Adrenal gland (tissue), 9 donors: ENCODE measurements at regions not wholly inside any gene's neighbourhood (a gene's known extent, or its start where the extent isn't known, plus 50 kb on each side); places are given as distances from the start of the nearest gene placed in this dataset.

ENCODE experiments used
- DNase-seq, 7 donors: peaks; one replicate each; pipeline ENCODE4 v3.0.0-alpha.2; 2019 to 2020
- H3K27ac ChIP-seq, 5 donors: fragments of 200-600 bp; sonication (generic) in 4 of 5; 1 replicate in 3 of 5; 2 replicates in 2 of 5; pipeline versions ENCODE4 v1.5.1 to v1.8.0; 2016 to 2020; ENCODE audit warnings: mild to moderate bottlenecking in 1 of 5
- H3K27me3 ChIP-seq: fragments of 200-600 bp; 2 replicates; pipeline ENCODE4 v1.8.0; 2021
- H3K36me3 ChIP-seq, 2 donors: fragments of 200-600 bp; replicated peaks in 1 of 2; 1 replicate in 1 of 2; 2 replicates in 1 of 2; pipeline versions ENCODE4 v1.5.1 to v1.8.0; 2018 to 2022
- H3K4me1 ChIP-seq, 2 donors: fragments of 200-600 bp; replicated peaks in 1 of 2; 1 replicate in 1 of 2; 2 replicates in 1 of 2; pipeline versions ENCODE4 v1.5.1 to v1.8.0; 2018 to 2021
- H3K4me3 ChIP-seq, 4 donors: fragments of 200-600 bp; sonication (generic) in 3 of 4; one replicate each; pipeline ENCODE4 v1.5.1; 2016 to 2018
- H3K9me3 ChIP-seq, 3 donors: fragments of 200-600 bp; sonication (generic) in 1 of 3; replicated peaks in 1 of 3; 1 replicate in 2 of 3; 2 replicates in 1 of 3; pipeline versions ENCODE4 v1.5.1 to v1.8.0; 2016 to 2021
- POLR2A ChIP-seq, 2 donors: fragments of 450-650 bp; IDR thresholded peaks; one replicate each; pipeline ENCODE4 v1.6.1; 2017; ENCODE audit warnings: antibody characterized with exemption in 2 of 2, mild to moderate bottlenecking in 2 of 2, moderate library complexity in 1 of 2
- WGBS, 4 donors: extraction: QIAGEN DNeasy Blood & Tissue Kit in 2 of 4; methylation state at CpG; one replicate each; pipeline versions ENCODE4 v1.1.5 to v1.1.7; 2013 to 2017; 5-methylcytosine and 5-hydroxymethylcytosine counted together
- intact Hi-C, 2 donors: fragments of 100-400 bp; cut with DNase I; formaldehyde crosslinking; loops; one replicate each; pipeline versions ENCODE4 v1.14.1 to v1.15.0; 2022 to 2023
- TF ChIP-seq, protein P1 (sequence below), 6 experiments: fragments of 450-650 bp in 4 of 6; fragments of 200-600 bp in 2 of 6; sonication (generic) in 1 of 6; IDR thresholded peaks; 1 replicate in 5 of 6; 2 replicates in 1 of 6; pipeline versions ENCODE4 v1.5.1 to v1.8.0; 2016 to 2021; ENCODE audit warnings: antibody characterized with exemption in 6 of 6, mild to moderate bottlenecking in 2 of 6, moderate library complexity in 1 of 6
- donor health status: healthy with polysubstance abuse.
- donor health status: Bipolar disorder and iron deficiency.
- donor health status: DM: yes; HTN: yes; CAD: no.
- donor health status: DM: no; HTN: no; CAD: no.
- donor health status: DM: no; HTN: no; CAD: no.

DNA sequence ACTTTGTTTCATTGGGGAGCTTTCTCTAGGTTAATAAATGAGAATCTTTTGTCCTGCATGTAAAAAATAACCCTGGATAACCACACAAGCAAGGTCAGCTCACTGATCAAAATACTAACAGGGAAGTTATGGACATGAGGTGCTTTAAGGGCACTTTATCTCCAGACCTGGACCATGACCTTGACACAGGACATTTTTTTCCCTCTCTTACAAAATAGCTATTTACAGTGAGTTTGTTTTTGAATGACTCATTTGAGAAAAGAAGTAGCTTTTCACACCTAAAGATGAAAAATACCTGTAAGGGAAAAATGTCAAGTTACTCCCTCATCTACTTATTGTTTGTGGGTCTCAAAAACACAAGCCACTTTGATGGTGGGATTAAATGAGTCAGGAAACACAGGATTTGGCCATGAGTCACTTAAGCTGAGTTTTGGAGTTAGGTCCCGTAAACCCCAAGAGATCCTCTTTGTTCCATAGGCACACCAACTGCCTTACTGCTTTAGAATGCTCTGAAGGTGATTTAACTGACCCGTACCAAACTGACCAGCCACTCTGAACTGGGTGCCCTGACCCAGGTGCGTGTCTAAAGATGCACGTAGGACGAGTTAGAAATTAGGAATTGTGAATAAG lies 479.3 kb upstream of the NXPH2 start:
- Histone ChIP-seq H3K9me3 (no peaks in the 10 kb centered on the region), H3K27ac (no peak overlapping the region), H3K27me3 (no peaks in the 10 kb centered on the region), H3K4me3 (no peak overlapping the region), H3K4me1 (no peaks in the 10 kb centered on the region), H3K36me3 (no peaks in the 10 kb centered on the region)
- TF ChIP-seq, protein P1, sequence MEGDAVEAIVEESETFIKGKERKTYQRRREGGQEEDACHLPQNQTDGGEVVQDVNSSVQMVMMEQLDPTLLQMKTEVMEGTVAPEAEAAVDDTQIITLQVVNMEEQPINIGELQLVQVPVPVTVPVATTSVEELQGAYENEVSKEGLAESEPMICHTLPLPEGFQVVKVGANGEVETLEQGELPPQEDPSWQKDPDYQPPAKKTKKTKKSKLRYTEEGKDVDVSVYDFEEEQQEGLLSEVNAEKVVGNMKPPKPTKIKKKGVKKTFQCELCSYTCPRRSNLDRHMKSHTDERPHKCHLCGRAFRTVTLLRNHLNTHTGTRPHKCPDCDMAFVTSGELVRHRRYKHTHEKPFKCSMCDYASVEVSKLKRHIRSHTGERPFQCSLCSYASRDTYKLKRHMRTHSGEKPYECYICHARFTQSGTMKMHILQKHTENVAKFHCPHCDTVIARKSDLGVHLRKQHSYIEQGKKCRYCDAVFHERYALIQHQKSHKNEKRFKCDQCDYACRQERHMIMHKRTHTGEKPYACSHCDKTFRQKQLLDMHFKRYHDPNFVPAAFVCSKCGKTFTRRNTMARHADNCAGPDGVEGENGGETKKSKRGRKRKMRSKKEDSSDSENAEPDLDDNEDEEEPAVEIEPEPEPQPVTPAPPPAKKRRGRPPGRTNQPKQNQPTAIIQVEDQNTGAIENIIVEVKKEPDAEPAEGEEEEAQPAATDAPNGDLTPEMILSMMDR (IDR thresholded peaks at IDR 0.05): no peak
- TF ChIP-seq POLR2A (IDR thresholded peaks at IDR 0.05): no peak
- intact Hi-C loops: no loop called here
- WGBS, 4 donors: 74 to 92% (median 89%) methylated on average over 5 of the region's 5 CpGs
- no peak for DNase-seq

DNA sequence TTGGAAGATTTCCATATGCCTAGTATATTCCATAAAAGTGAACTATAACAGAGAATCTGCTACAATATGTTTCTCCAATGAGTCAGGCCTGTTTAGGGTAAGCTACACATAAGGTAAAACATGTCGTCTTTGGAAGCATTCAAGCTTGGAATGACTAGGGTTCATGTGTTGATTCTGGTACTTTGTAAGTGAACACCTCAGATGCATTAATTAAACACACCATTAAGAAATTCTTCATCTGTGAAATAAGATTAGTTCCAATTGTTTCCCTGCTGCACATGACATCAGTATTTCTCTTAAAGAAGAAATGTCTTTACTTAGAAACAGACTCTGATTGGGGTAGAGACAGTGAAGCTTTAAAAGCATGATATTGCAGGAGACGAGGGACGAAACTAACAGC lies 461.1 kb upstream of the NXPH2 start:
- no peak for DNase-seq
- WGBS, 4 donors: 65 to 79% (median 75%) methylated on average over 3 of the region's 3 CpGs
- Histone ChIP-seq H3K9me3 (no peaks in the 10 kb centered on the region), H3K27me3 (no peaks in the 10 kb centered on the region), H3K36me3 (no peaks in the 10 kb centered on the region), H3K4me1 (no peaks in the 10 kb centered on the region), H3K4me3 (no peak overlapping the region), H3K27ac (no peak overlapping the region)
- no peak for TF ChIP-seq POLR2A (IDR thresholded peaks at IDR 0.05)
- TF ChIP-seq, protein P1 (IDR thresholded peaks at IDR 0.05): no peak
- intact Hi-C loops: no loop called here

DNA sequence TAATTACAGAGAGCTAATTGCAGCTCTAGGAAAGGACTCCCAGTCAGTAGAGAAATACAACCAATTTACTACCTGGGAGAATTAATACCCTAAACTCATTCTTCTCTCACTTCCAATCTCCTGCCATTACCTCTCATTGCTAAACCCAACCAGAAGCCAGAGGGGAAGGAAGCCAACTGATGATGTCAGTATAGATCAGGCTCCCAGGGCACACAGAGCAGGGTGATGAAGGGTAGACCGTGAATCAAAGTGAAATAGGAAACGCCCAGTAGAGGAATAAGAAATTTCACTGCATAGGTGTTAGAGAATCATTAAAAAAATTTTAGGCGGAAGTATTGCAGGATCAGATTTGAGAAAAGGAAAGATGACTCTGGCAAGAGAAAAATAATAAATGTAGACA lies 456.8 kb upstream of the NXPH2 start:
- TF ChIP-seq, protein P1 (IDR thresholded peaks at IDR 0.05): no peak
- TF ChIP-seq POLR2A (IDR thresholded peaks at IDR 0.05): no peak
- no peaks in the 10 kb centered on the region for H3K9me3 ChIP-seq
- no peaks in the 10 kb centered on the region for H3K36me3 ChIP-seq
- no peak overlapping the region for H3K27ac ChIP-seq
- H3K4me3 ChIP-seq: no peak overlapping the region
- DNase-seq: no peak
- no peaks in the 10 kb centered on the region for H3K4me1 ChIP-seq
- intact Hi-C loops: no loop called here
- H3K27me3 ChIP-seq: no peaks in the 10 kb centered on the region
- WGBS, 4 donors: 74 to 86% (median 83%) methylated on average over 3 of the region's 3 CpGs

DNA sequence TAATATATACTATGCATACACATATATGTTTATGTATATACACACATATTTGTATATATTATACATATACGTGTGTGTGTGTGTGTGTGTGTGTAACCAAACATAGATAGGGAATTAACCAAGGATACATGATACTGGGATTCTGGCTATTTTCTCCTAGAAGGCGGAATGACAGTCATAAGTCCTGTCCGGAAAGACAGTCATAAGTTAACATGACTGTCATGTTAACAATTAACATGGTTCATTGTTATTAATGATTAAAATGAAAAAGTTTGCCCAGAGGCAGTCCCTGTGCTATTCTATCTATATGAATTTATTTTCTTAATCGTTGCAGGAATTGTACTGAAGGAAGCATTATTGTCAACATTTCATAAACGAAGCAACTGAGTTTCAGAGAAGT lies 450.7 kb upstream of the NXPH2 start:
- H3K4me3 ChIP-seq: no peak overlapping the region
- no peaks in the 10 kb centered on the region for H3K4me1 ChIP-seq
- no peaks in the 10 kb centered on the region for H3K9me3 ChIP-seq
- no peaks in the 10 kb centered on the region for H3K27me3 ChIP-seq
- no peak for DNase-seq
- H3K36me3 ChIP-seq: no peaks in the 10 kb centered on the region
- TF ChIP-seq POLR2A (IDR thresholded peaks at IDR 0.05): no peak
- TF ChIP-seq, protein P1 (IDR thresholded peaks at IDR 0.05): no peak
- WGBS, 4 donors: 42 to 59% (median 51%) methylated on average over 5 of the region's 5 CpGs
- intact Hi-C loops: no loop called here
- no peak overlapping the region for H3K27ac ChIP-seq
